SIG-M5 (cell line): ENCODE measurements at regions not wholly inside any gene's neighbourhood (a gene's known extent, or its start where the extent isn't known, plus 50 kb on each side); places are given as distances from the start of the nearest gene placed in this dataset.
"Not testable (repeated sequence)": the region's sequence is repeated elsewhere in the genome, so short reads cannot be mapped to it uniquely, and the experiment has no call there.

Experiments
- DNase-seq: peaks from one replicate; lab custom pipeline; 2025; lab: John Stamatoyannopoulos, UW

GRCh38 chr2:149860276-149860921 lies 272.8 kb upstream of the MMADHC start:
- no peak for DNase-seq

- no peak for DNase-seq
Measured at GRCh38 chr2:149858901-149859634, 271.5 kb upstream of the MMADHC start.

GRCh38 chr2:149858216-149858615 lies 270.6 kb upstream of the MMADHC start:
- DNase-seq: no peak

GRCh38 chr2:149857344-149857743 lies 269.8 kb upstream of the MMADHC start:
- no peak for DNase-seq

- not testable (repeated sequence) for DNase-seq
Measured at GRCh38 chr2:149855859-149856258, 268.3 kb upstream of the MMADHC start.

GRCh38 chr2:149849591-149849990 lies 262.0 kb upstream of the MMADHC start:
- no peak for DNase-seq

GRCh38 chr2:149849136-149849535 lies 261.6 kb upstream of the MMADHC start:
- DNase-seq: no peak

GRCh38 chr2:149841396-149841795 lies 253.8 kb upstream of the MMADHC start:
- no peak for DNase-seq

GRCh38 chr2:149832324-149832723 lies 244.7 kb upstream of the MMADHC start:
- DNase-seq: no peak

GRCh38 chr2:149828520-149829210 lies 241.1 kb upstream of the MMADHC start:
- DNase-seq: no peak

GRCh38 chr2:149827585-149828126 lies 240.1 kb upstream of the MMADHC start:
- no peak for DNase-seq

GRCh38 chr2:149826471-149827125 lies 239.0 kb upstream of the MMADHC start:
- no peak for DNase-seq

- no peak for DNase-seq
Measured at GRCh38 chr2:149825473-149825872, 237.9 kb upstream of the MMADHC start.

- DNase-seq: no peak
Measured at GRCh38 chr2:149824136-149824535, 236.6 kb upstream of the MMADHC start.

- no peak for DNase-seq
Measured at GRCh38 chr2:149819356-149819957, 231.9 kb upstream of the MMADHC start.

GRCh38 chr2:149816756-149817551 lies 229.4 kb upstream of the MMADHC start:
- no peak for DNase-seq

- DNase-seq: no peak
Measured at GRCh38 chr2:149815941-149816340, 228.4 kb upstream of the MMADHC start.

- no peak for DNase-seq
Measured at GRCh38 chr2:149814901-149815300, 227.3 kb upstream of the MMADHC start.

- no peak for DNase-seq
Measured at GRCh38 chr2:149814049-149814448, 226.5 kb upstream of the MMADHC start.

GRCh38 chr2:149808556-149808955 lies 221.0 kb upstream of the MMADHC start:
- no peak for DNase-seq

- no peak for DNase-seq
Measured at GRCh38 chr2:149806651-149807050, 219.1 kb upstream of the MMADHC start.
